MM.1S (cell line): ENCODE measurements at regions not wholly inside any gene's neighbourhood (a gene's known extent, or its start where the extent isn't known, plus 50 kb on each side); places are given as distances from the start of the nearest gene placed in this dataset.

Source experiments
- DNase-seq: peaks from one replicate; pipeline ENCODE4 v3.0.0-alpha.2; 2015
- H2AFZ ChIP-seq: fragments of 300-600 bp; sonication (generic); 2 replicates; pipeline ENCODE4 v1.6.0; 2016; ENCODE audit warnings: antibody characterized with exemption, low read length
- H3F3A ChIP-seq: fragments of 300-600 bp; sonication (generic); 2 replicates; pipeline ENCODE4 v1.6.1; 2016; ENCODE audit warnings: mild to moderate bottlenecking, antibody characterized with exemption, low read length, moderate library complexity, mixed read lengths; ENCODE audit not compliant: insufficient read depth
- H3K27ac ChIP-seq: fragments of 300-600 bp; sonication (generic); 2 replicates; pipeline ENCODE4 v1.5.1; 2016; ENCODE audit warnings: mild to moderate bottlenecking, low read length
- H3K27me3 ChIP-seq: fragments of 300-600 bp; sonication (generic); replicated peaks from 2 replicates; pipeline ENCODE4 v1.6.0; 2016; ENCODE audit warnings: low read length; ENCODE audit not compliant: insufficient read depth
- H3K36me3 ChIP-seq: fragments of 300-600 bp; sonication (generic); replicated peaks from 2 replicates; pipeline ENCODE4 v1.6.1; 2016; ENCODE audit warnings: mild to moderate bottlenecking, low read length, mixed read lengths; ENCODE audit not compliant: insufficient read depth
- H3K4me1 ChIP-seq: fragments of 300-600 bp; sonication (generic); 2 replicates; pipeline ENCODE4 v1.6.1; 2016; ENCODE audit warnings: low read length, mixed read lengths
- H3K4me2 ChIP-seq: fragments of 300-600 bp; sonication (generic); 2 replicates; pipeline ENCODE4 v1.6.0; 2016; ENCODE audit warnings: low read depth, low read length
- H3K4me3 ChIP-seq: fragments of 300-600 bp; sonication (generic); 2 replicates; pipeline ENCODE4 v1.5.1; 2016; ENCODE audit warnings: low read length, mixed read lengths
- H3K79me2 ChIP-seq: fragments of 300-600 bp; sonication (generic); 2 replicates; pipeline ENCODE4 v1.6.1; 2016; ENCODE audit warnings: mixed run types, low read length, mixed read lengths
- H3K9ac ChIP-seq: fragments of 300-600 bp; sonication (generic); 2 replicates; pipeline ENCODE4 v1.6.1; 2016; ENCODE audit warnings: low read length, mixed read lengths
- H3K9me2 ChIP-seq: fragments of 300-600 bp; sonication (generic); replicated peaks from 2 replicates; pipeline ENCODE4 v1.6.1; 2016; ENCODE audit warnings: mild to moderate bottlenecking, low read length, mixed read lengths; ENCODE audit not compliant: insufficient read depth
- H3K9me3 ChIP-seq: fragments of 300-600 bp; sonication (generic); replicated peaks from 2 replicates; pipeline ENCODE4 v1.6.1; 2016; ENCODE audit warnings: mild to moderate bottlenecking, low read length, mixed read lengths; ENCODE audit not compliant: insufficient read depth
- H4K20me1 ChIP-seq: fragments of 300-600 bp; sonication (generic); 2 replicates; pipeline ENCODE4 v1.6.1; 2016; ENCODE audit warnings: mild to moderate bottlenecking, low read length, moderate library complexity, mixed read lengths; ENCODE audit not compliant: insufficient read depth
- EZH2 ChIP-seq: fragments of 300-600 bp; sonication (generic); optimal IDR thresholded peaks from 2 replicates; pipeline ENCODE3; 2017; ENCODE audit warnings: low read depth, mild to moderate bottlenecking, antibody characterized with exemption, low read length, mixed read lengths
- EZH2phosphoT487 ChIP-seq: fragments of 300-600 bp; sonication (generic); IDR thresholded peaks from 2 replicates; pipeline ENCODE4 v1.6.1; 2018; ENCODE audit warnings: antibody characterized with exemption, low read length
- TF ChIP-seq, protein P1 (sequence below): fragments of 300-600 bp; sonication (generic); IDR thresholded peaks from 2 replicates; pipeline ENCODE4 v1.5.1; 2016; ENCODE audit warnings: antibody characterized with exemption, low read length, mixed read lengths

DNA sequence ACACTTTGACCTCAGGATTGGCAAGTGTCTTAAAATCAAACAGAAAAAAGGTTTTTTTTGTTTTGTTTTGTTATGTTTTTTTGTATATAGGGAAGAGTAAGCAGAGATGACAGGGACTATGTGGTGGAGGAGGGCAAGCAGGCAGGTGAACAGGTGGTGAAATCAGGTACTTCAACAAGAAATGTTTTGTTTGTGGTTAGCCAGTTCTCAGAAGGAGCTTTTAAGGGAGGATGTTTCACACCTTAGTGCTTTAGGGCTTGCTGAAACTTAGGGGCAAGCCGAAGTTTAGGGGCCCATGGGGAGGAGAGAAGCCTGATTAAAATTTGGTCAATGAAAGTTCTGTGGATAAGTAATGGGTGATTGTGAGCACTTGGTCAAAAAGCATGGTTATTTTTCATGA lies 370.7 kb upstream of the SLCO3A1 start:
- no peak overlapping the region for H3K4me3 ChIP-seq
- H3K79me2 ChIP-seq: no peaks in the 10 kb centered on the region
- TF ChIP-seq, protein P1, sequence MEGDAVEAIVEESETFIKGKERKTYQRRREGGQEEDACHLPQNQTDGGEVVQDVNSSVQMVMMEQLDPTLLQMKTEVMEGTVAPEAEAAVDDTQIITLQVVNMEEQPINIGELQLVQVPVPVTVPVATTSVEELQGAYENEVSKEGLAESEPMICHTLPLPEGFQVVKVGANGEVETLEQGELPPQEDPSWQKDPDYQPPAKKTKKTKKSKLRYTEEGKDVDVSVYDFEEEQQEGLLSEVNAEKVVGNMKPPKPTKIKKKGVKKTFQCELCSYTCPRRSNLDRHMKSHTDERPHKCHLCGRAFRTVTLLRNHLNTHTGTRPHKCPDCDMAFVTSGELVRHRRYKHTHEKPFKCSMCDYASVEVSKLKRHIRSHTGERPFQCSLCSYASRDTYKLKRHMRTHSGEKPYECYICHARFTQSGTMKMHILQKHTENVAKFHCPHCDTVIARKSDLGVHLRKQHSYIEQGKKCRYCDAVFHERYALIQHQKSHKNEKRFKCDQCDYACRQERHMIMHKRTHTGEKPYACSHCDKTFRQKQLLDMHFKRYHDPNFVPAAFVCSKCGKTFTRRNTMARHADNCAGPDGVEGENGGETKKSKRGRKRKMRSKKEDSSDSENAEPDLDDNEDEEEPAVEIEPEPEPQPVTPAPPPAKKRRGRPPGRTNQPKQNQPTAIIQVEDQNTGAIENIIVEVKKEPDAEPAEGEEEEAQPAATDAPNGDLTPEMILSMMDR: no peak
- peaks cover 5% of the 10 kb centered on the region for H3F3A ChIP-seq
- H3K9me3 ChIP-seq: no peaks in the 10 kb centered on the region
- peak overlapping the region; percentile 12; the same call in 1 of the 2 replicates for H3K27ac ChIP-seq
- no peaks in the 10 kb centered on the region for H3K27me3 ChIP-seq
- peaks cover 10% of the 10 kb centered on the region for H3K4me1 ChIP-seq
- H3K4me2 ChIP-seq: peak overlapping the region; percentile 27; the same call in 1 of the 2 replicates
- H3K36me3 ChIP-seq: no peaks in the 10 kb centered on the region
- no peak overlapping the region for H2AFZ ChIP-seq
- H3K9ac ChIP-seq: no peak overlapping the region
- H4K20me1 ChIP-seq: no peaks in the 10 kb centered on the region
- no peaks in the 10 kb centered on the region for H3K9me2 ChIP-seq
- DNase-seq: peak; percentile 83

DNA sequence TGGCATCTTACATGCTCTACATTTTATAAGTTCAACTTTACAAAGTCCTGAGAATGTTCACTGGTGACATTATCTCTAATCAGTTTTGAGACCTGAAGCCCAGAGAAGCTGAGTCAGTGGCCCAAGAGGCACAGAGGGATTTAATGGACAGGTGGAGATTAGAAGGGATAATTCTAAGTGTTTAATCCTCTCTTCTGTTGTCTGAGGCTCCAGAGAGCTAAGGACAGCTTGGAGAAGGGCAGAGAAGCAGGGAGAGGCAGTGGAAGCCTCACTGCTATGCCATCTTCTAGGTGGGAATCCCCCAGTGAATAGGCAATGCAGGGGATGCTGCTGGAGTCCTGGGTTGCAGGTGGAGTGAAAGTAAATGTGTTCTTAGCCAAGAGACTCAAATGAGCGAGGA lies 369.4 kb upstream of the SLCO3A1 start:
- Histone ChIP-seq H3K9me3 (no peaks in the 10 kb centered on the region), H2AFZ (no peak overlapping the region), H3K79me2 (no peaks in the 10 kb centered on the region), H3F3A (peaks cover 5% of the 10 kb centered on the region), H3K9me2 (no peaks in the 10 kb centered on the region), H3K4me1 (peaks cover 10% of the 10 kb centered on the region), H3K4me2 (no peak overlapping the region), H3K27ac (no peak overlapping the region), H4K20me1 (no peaks in the 10 kb centered on the region), H3K9ac (no peak overlapping the region), H3K4me3 (no peak overlapping the region), H3K36me3 (no peaks in the 10 kb centered on the region), H3K27me3 (no peaks in the 10 kb centered on the region)
- TF ChIP-seq EZH2phosphoT487: no peak
- no peak for DNase-seq

DNA sequence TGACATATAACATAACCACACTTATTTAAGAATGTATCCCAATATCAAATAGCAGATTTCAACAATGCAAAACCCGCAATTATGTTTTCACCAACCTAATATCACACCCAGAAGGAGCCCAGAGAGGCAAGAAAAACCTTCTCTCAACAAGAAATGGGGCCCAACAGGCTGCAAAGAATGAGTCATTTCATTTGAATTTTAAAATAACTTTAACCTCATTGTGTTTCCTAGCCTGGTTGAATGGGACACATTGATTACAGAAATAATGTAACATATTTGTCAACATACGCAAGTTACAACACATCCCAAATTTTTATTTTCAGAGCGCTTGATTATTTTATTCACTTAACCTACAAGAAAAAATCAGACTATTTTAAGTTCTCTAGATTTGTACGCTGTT lies 365.1 kb upstream of the SLCO3A1 start:
- H2AFZ ChIP-seq: no peak overlapping the region
- no peak for DNase-seq
- H3K9ac ChIP-seq: no peak overlapping the region
- no peaks in the 10 kb centered on the region for H3K79me2 ChIP-seq
- TF ChIP-seq EZH2phosphoT487: no peak
- no peak for TF ChIP-seq EZH2
- TF ChIP-seq, protein P1: no peak
- no peak overlapping the region for H3K4me2 ChIP-seq
- H3F3A ChIP-seq: no peaks in the 10 kb centered on the region
- no peaks in the 10 kb centered on the region for H3K36me3 ChIP-seq
- no peaks in the 10 kb centered on the region for H4K20me1 ChIP-seq
- no peaks in the 10 kb centered on the region for H3K9me2 ChIP-seq
- H3K27me3 ChIP-seq: no peaks in the 10 kb centered on the region
- no peak overlapping the region for H3K4me3 ChIP-seq
- no peak overlapping the region for H3K27ac ChIP-seq
- H3K9me3 ChIP-seq: no peaks in the 10 kb centered on the region
- H3K4me1 ChIP-seq: peaks cover 5% of the 10 kb centered on the region; the same call in 1 of the 2 replicates

DNA sequence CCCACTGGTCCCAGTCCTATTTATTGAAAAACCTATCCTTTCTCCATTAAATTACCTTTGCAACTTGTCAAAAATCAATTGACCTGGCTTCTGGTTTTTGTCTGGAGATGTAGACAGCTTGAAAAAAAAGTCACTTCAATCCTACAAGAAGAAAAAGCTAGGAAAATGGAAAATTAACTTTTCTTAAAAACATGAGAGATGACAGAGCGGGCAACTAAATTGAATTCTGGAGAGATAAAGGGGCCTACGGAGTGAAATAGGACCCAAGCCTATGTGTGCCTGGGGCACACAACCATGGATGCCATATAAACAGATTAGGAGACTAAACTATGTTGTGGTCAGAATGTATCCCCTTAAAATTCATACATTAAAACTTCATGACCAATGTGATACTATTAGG lies 363.3 kb upstream of the SLCO3A1 start:
- no peaks in the 10 kb centered on the region for H3K9me2 ChIP-seq
- no peaks in the 10 kb centered on the region for H3F3A ChIP-seq
- H2AFZ ChIP-seq: no peak overlapping the region
- no peak overlapping the region for H3K27ac ChIP-seq
- no peaks in the 10 kb centered on the region for H3K36me3 ChIP-seq
- DNase-seq: no peak
- H3K27me3 ChIP-seq: no peaks in the 10 kb centered on the region
- peaks cover 5% of the 10 kb centered on the region; the same call in 1 of the 2 replicates for H3K4me1 ChIP-seq
- no peaks in the 10 kb centered on the region for H3K79me2 ChIP-seq
- H3K9ac ChIP-seq: no peak overlapping the region
- TF ChIP-seq EZH2phosphoT487 (no peak), EZH2 (no peak)
- TF ChIP-seq, protein P1: no peak
- H3K4me2 ChIP-seq: no peak overlapping the region
- no peak overlapping the region for H3K4me3 ChIP-seq
- no peaks in the 10 kb centered on the region for H3K9me3 ChIP-seq
- no peaks in the 10 kb centered on the region for H4K20me1 ChIP-seq
